ENCODE measurements at regions not wholly inside any gene's neighbourhood (a gene's known extent, or its start where the extent isn't known, plus 50 kb on each side); places are given as distances from the start of the nearest gene placed in this dataset.

DNA sequence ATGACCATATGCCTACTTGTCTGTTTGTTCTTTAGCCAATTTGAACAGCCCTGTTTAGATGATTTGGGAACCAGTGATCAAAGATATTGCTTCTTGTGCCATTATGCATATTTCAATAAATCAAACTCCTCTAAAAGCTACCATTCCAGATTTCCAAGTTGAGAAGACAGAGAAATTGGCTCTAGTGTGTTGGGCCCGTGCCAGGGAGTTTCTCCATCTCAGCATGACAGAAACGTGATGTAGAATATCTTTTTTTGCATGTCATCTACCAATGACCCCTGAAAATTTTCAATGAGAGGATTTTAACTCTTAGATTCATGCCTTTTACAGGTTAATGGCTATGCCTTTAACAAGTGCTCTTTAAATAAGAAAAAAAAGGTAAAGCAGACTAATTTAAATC lies 50.7 kb upstream of the CABCOCO1 start:
- TF ChIP-seq, protein P1, sequence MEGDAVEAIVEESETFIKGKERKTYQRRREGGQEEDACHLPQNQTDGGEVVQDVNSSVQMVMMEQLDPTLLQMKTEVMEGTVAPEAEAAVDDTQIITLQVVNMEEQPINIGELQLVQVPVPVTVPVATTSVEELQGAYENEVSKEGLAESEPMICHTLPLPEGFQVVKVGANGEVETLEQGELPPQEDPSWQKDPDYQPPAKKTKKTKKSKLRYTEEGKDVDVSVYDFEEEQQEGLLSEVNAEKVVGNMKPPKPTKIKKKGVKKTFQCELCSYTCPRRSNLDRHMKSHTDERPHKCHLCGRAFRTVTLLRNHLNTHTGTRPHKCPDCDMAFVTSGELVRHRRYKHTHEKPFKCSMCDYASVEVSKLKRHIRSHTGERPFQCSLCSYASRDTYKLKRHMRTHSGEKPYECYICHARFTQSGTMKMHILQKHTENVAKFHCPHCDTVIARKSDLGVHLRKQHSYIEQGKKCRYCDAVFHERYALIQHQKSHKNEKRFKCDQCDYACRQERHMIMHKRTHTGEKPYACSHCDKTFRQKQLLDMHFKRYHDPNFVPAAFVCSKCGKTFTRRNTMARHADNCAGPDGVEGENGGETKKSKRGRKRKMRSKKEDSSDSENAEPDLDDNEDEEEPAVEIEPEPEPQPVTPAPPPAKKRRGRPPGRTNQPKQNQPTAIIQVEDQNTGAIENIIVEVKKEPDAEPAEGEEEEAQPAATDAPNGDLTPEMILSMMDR (IDR thresholded peaks at IDR 0.05), result no peak
- TF ChIP-seq POLR2AphosphoS5 (IDR thresholded peaks at IDR 0.05) (no peak), POLR2A (IDR thresholded peaks at IDR 0.05; ENCODE audit: low read depth) (no peak), EP300 (IDR thresholded peaks at IDR 0.05) (no peak)

Measured in esophagus muscularis mucosa (tissue), 4 donors.